MG63 (cell line): ENCODE measurements at regions not wholly inside any gene's neighbourhood (a gene's known extent, or its start where the extent isn't known, plus 50 kb on each side); places are given as distances from the start of the nearest gene placed in this dataset.
"Not testable (repeated sequence)": the region's sequence is repeated elsewhere in the genome, so short reads cannot be mapped to it uniquely, and the experiment has no call there.

ENCODE experiments used
- DNase-seq: peaks from one replicate; pipeline ENCODE4 v3.0.0-alpha.2; 2020
- H3K27me3 ChIP-seq: fragments of 250-450 bp; sonication (Bioruptor Pico); 2 replicates; pipeline ENCODE4 v1.5.1; 2020; ENCODE audit warnings: mild to moderate bottlenecking, moderate library complexity
- H3K36me3 ChIP-seq: fragments of 250-450 bp; sonication (Bioruptor Pico); 2 replicates; pipeline ENCODE4 v1.5.1; 2020; ENCODE audit warnings: mild to moderate bottlenecking, moderate library complexity
- H3K4me3 ChIP-seq: fragments of 250-450 bp; sonication (Bioruptor Pico); 2 replicates; pipeline ENCODE4 v1.5.1; 2020; ENCODE audit warnings: mild to moderate bottlenecking, moderate library complexity
- H3K9me3 ChIP-seq: fragments of 250-450 bp; sonication (Bioruptor Pico); 2 replicates; pipeline ENCODE4 v1.5.1; 2020; ENCODE audit warnings: mild to moderate bottlenecking, moderate library complexity

- 0 out of 2 replicates have a peak, but pooled peaks cover 3% of the 10 kb centered on the region for H3K27me3 ChIP-seq
- H3K36me3 ChIP-seq = no peaks in the 10 kb centered on the region
- H3K9me3 ChIP-seq = no peaks in the 10 kb centered on the region
- DNase-seq = no peak
- H3K4me3 ChIP-seq = no peak overlapping the region
Measured at GRCh38 chr11:116686866-116687265, 85.9 kb downstream of the BUD13 start.

- DNase-seq = no peak
- Histone ChIP-seq H3K9me3 (no peaks in the 10 kb centered on the region), H3K27me3 (peaks cover 7% of the 10 kb centered on the region; the same call in 1 of the 2 replicates), H3K4me3 (no peak overlapping the region), H3K36me3 (no peaks in the 10 kb centered on the region)
Measured at GRCh38 chr11:116683982-116684381, 88.8 kb downstream of the BUD13 start.

GRCh38 chr11:116680349-116681125 is 92.2 kb downstream of the BUD13 start:
- Histone ChIP-seq H3K27me3 (peaks cover 7% of the 10 kb centered on the region; the same call in 1 of the 2 replicates), H3K9me3 (0 out of 2 replicates have a peak, but pooled peaks cover 2% of the 10 kb centered on the region), H3K36me3 (no peaks in the 10 kb centered on the region), H3K4me3 (no peak overlapping the region)
- DNase-seq = no peak

- no peak for DNase-seq
- H3K9me3 ChIP-seq = 0 out of 2 replicates have a peak, but pooled peaks cover 2% of the 10 kb centered on the region
- H3K4me3 ChIP-seq = no peak overlapping the region
- no peaks in the 10 kb centered on the region for H3K36me3 ChIP-seq
- peaks cover 4% of the 10 kb centered on the region; the same call in 1 of the 2 replicates for H3K27me3 ChIP-seq
Measured at GRCh38 chr11:116678887-116679286, 93.9 kb downstream of the BUD13 start.

- H3K9me3 ChIP-seq = peaks cover 11% of the 10 kb centered on the region
- H3K36me3 ChIP-seq, H3K4me3 ChIP-seq, DNase-seq: not testable (repeated sequence)
- peaks cover 16% of the 10 kb centered on the region for H3K27me3 ChIP-seq
Measured at GRCh38 chr11:116667318-116667717, 105.5 kb downstream of the BUD13 start.

GRCh38 chr11:116666673-116667249 is 106.0 kb downstream of the BUD13 start:
- H3K27me3 ChIP-seq = peaks cover 16% of the 10 kb centered on the region
- H3K36me3 ChIP-seq, DNase-seq, H3K4me3 ChIP-seq: not testable (repeated sequence)
- H3K9me3 ChIP-seq = peaks cover 11% of the 10 kb centered on the region

GRCh38 chr11:116665523-116665922 is 107.3 kb downstream of the BUD13 start:
- no peaks in the 10 kb centered on the region for H3K36me3 ChIP-seq
- H3K27me3 ChIP-seq = peaks cover 16% of the 10 kb centered on the region
- H3K9me3 ChIP-seq = peaks cover 11% of the 10 kb centered on the region
- DNase-seq = no peak
- no peak overlapping the region for H3K4me3 ChIP-seq

- Histone ChIP-seq H3K27me3 (peaks cover 7% of the 10 kb centered on the region), H3K9me3 (peaks cover 6% of the 10 kb centered on the region), H3K36me3 (no peaks in the 10 kb centered on the region), H3K4me3 (no peak overlapping the region)
- no peak for DNase-seq
Measured at GRCh38 chr11:116661056-116661455, 111.7 kb downstream of the BUD13 start.

GRCh38 chr11:116660011-116660410 is 112.8 kb downstream of the BUD13 start:
- H3K36me3 ChIP-seq = no peaks in the 10 kb centered on the region
- peaks cover 6% of the 10 kb centered on the region for H3K27me3 ChIP-seq
- DNase-seq = no peak
- H3K4me3 ChIP-seq = no peak overlapping the region
- H3K9me3 ChIP-seq = peaks cover 3% of the 10 kb centered on the region; the same call in 1 of the 2 replicates

GRCh38 chr11:116658876-116659535 is 113.8 kb downstream of the BUD13 start:
- no peak for DNase-seq
- no peak overlapping the region for H3K4me3 ChIP-seq
- no peaks in the 10 kb centered on the region for H3K36me3 ChIP-seq
- peaks cover 4% of the 10 kb centered on the region for H3K27me3 ChIP-seq
- no peaks in the 10 kb centered on the region; the same call in 1 of the 2 replicates for H3K9me3 ChIP-seq

GRCh38 chr11:116657842-116658825 is 114.7 kb downstream of the BUD13 start:
- H3K27me3 ChIP-seq = peaks cover 3% of the 10 kb centered on the region
- no peak overlapping the region for H3K4me3 ChIP-seq
- H3K36me3 ChIP-seq = no peaks in the 10 kb centered on the region
- no peak for DNase-seq
- no peaks in the 10 kb centered on the region; the same call in 1 of the 2 replicates for H3K9me3 ChIP-seq

- no peaks in the 10 kb centered on the region for H3K36me3 ChIP-seq
- H3K9me3 ChIP-seq = no peaks in the 10 kb centered on the region; the same call in 1 of the 2 replicates
- DNase-seq = no peak
- H3K4me3 ChIP-seq = no peak overlapping the region
- no peaks in the 10 kb centered on the region; the same call in 1 of the 2 replicates for H3K27me3 ChIP-seq
Measured at GRCh38 chr11:116656011-116656410, 116.8 kb downstream of the BUD13 start.

GRCh38 chr11:116654526-116654925 is 118.3 kb downstream of the BUD13 start:
- no peak for DNase-seq
- H3K9me3 ChIP-seq = no peaks in the 10 kb centered on the region; the same call in 1 of the 2 replicates
- no peaks in the 10 kb centered on the region for H3K36me3 ChIP-seq
- H3K4me3 ChIP-seq = no peak overlapping the region
- no peaks in the 10 kb centered on the region; the same call in 1 of the 2 replicates for H3K27me3 ChIP-seq

GRCh38 chr11:116653206-116653605 is 119.6 kb downstream of the BUD13 start:
- no peak overlapping the region for H3K4me3 ChIP-seq
- no peaks in the 10 kb centered on the region for H3K36me3 ChIP-seq
- DNase-seq = no peak
- H3K9me3 ChIP-seq = no peaks in the 10 kb centered on the region; the same call in 1 of the 2 replicates
- no peaks in the 10 kb centered on the region; the same call in 1 of the 2 replicates for H3K27me3 ChIP-seq

GRCh38 chr11:116651737-116652237 is 121.0 kb downstream of the BUD13 start:
- no peak overlapping the region for H3K4me3 ChIP-seq
- no peaks in the 10 kb centered on the region; the same call in 1 of the 2 replicates for H3K9me3 ChIP-seq
- no peaks in the 10 kb centered on the region for H3K36me3 ChIP-seq
- no peaks in the 10 kb centered on the region; the same call in 1 of the 2 replicates for H3K27me3 ChIP-seq
- DNase-seq = no peak
